Stomach (tissue), 8 donors: ENCODE measurements at regions not wholly inside any gene's neighbourhood (a gene's known extent, or its start where the extent isn't known, plus 50 kb on each side); places are given as distances from the start of the nearest gene placed in this dataset.

Source experiments
- DNase-seq, 2 donors: peaks; one replicate each; pipeline versions ENCODE4 v3.0.0 to v3.0.0-alpha.2; 2013 to 2019
- H3K27ac ChIP-seq, 5 donors: fragments of 200-600 bp in 4 of 5; sonication (generic) in 4 of 5; one replicate each; pipeline ENCODE4 v1.5.1; 2013 to 2019; ENCODE audit warnings: mild to moderate bottlenecking in 1 of 5, moderate library complexity in 1 of 5
- H3K27me3 ChIP-seq, 3 donors: fragments of 200-600 bp; sonication (generic); one replicate each; pipeline ENCODE4 v1.5.1; 2017 to 2019; ENCODE audit warnings: mixed run types in 1 of 3
- H3K36me3 ChIP-seq, 4 donors: fragments of 200-600 bp; sonication (generic); 1 replicate in 3 of 4; 2 replicates in 1 of 4; pipeline ENCODE4 v1.5.1; 2016 to 2019
- H3K4me1 ChIP-seq, 4 donors: fragments of 200-600 bp; sonication (generic); one replicate each; pipeline ENCODE4 v1.5.1; 2016 to 2019
- H3K4me3 ChIP-seq, 4 donors: fragments of 200-600 bp; sonication (generic) in 3 of 4; one replicate each; pipeline ENCODE4 v1.5.1; 2016 to 2019; ENCODE audit warnings: mild to moderate bottlenecking in 1 of 4
- H3K9me3 ChIP-seq, 4 donors: fragments of 200-600 bp; sonication (generic); one replicate each; pipeline ENCODE4 v1.5.1; 2016 to 2019
- EP300 ChIP-seq: sonication (generic); formaldehyde crosslinking; IDR thresholded peaks from one replicate; pipeline ENCODE4 v1.6.1; 2017; ENCODE audit warnings: antibody characterized with exemption
- POLR2A ChIP-seq, 4 donors: fragments of 450-650 bp; IDR thresholded peaks; one replicate each; pipeline ENCODE4 v1.6.1; 2016; ENCODE audit warnings: antibody characterized with exemption in 4 of 4, control low read depth in 2 of 4, mild to moderate bottlenecking in 1 of 4, moderate library complexity in 1 of 4
- POLR2AphosphoS5 ChIP-seq, 3 donors: sonication (generic); formaldehyde crosslinking; IDR thresholded peaks; one replicate each; pipeline ENCODE4 v1.6.1; 2016; ENCODE audit warnings: antibody characterized with exemption in 3 of 3
- WGBS, 5 donors: extraction: QIAGEN DNeasy Blood & Tissue Kit in 3 of 5; methylation state at CpG; one replicate each; pipeline versions ENCODE4 v1.1.5 to v1.1.7; 2013 to 2018; 5-methylcytosine and 5-hydroxymethylcytosine counted together
- intact Hi-C: fragments of 100-400 bp; cut with DNase I; formaldehyde crosslinking; loops from one replicate; pipeline ENCODE4 v1.15.1; 2023; ENCODE audit warnings: low total_unique reads
- TF ChIP-seq, protein P1 (sequence below), 7 experiments: fragments of 450-650 bp in 4 of 7; fragments of 200-600 bp in 3 of 7; sonication (generic) in 3 of 7; IDR thresholded peaks; one replicate each; pipeline ENCODE4 v1.5.1; 2016 to 2019; ENCODE audit warnings: antibody characterized with exemption in 7 of 7, control low read depth in 2 of 7, mild to moderate bottlenecking in 1 of 7
- donor health status: healthy with polysubstance abuse.
- donor health status: Bipolar disorder and iron deficiency.
- donor health status: healthy.

DNA sequence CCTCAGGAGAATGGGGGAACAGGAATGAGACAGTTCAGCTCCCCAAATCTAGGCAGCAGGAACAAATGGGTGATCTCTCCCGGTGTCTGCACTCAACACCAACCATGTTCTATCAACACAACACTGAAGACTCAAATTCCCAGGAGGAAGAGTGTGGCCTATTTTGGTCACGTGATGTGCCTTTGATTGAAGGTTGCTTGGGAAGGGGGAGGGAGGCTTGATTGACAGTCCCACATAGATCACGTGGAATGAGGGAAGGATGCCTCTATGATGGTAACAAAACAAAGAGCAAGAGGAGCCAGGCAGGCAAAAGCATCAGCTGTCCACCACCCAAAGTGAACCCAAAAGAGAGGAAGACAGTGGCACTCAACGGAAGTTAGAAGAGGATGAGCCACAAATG is 364.8 kb downstream of the KIF16B start:
- intact Hi-C loops: no loop called here
- Histone ChIP-seq H3K9me3 (no peaks in the 10 kb centered on the region), H3K36me3 (no peaks in the 10 kb centered on the region), H3K4me3 (no peak overlapping the region), H3K4me1 (no peaks in the 10 kb centered on the region), H3K27ac (no peak overlapping the region), H3K27me3 (no peaks in the 10 kb centered on the region)
- 82 to 93% (median 92%) methylated on average over 4 of the region's 4 CpGs for WGBS, 5 donors
- TF ChIP-seq POLR2AphosphoS5 (IDR thresholded peaks at IDR 0.05) (no peak), EP300 (no peak), POLR2A (IDR thresholded peaks at IDR 0.05) (no peak)
- TF ChIP-seq, protein P1, sequence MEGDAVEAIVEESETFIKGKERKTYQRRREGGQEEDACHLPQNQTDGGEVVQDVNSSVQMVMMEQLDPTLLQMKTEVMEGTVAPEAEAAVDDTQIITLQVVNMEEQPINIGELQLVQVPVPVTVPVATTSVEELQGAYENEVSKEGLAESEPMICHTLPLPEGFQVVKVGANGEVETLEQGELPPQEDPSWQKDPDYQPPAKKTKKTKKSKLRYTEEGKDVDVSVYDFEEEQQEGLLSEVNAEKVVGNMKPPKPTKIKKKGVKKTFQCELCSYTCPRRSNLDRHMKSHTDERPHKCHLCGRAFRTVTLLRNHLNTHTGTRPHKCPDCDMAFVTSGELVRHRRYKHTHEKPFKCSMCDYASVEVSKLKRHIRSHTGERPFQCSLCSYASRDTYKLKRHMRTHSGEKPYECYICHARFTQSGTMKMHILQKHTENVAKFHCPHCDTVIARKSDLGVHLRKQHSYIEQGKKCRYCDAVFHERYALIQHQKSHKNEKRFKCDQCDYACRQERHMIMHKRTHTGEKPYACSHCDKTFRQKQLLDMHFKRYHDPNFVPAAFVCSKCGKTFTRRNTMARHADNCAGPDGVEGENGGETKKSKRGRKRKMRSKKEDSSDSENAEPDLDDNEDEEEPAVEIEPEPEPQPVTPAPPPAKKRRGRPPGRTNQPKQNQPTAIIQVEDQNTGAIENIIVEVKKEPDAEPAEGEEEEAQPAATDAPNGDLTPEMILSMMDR (IDR thresholded peaks at IDR 0.05): no peak
- no peak for DNase-seq

DNA sequence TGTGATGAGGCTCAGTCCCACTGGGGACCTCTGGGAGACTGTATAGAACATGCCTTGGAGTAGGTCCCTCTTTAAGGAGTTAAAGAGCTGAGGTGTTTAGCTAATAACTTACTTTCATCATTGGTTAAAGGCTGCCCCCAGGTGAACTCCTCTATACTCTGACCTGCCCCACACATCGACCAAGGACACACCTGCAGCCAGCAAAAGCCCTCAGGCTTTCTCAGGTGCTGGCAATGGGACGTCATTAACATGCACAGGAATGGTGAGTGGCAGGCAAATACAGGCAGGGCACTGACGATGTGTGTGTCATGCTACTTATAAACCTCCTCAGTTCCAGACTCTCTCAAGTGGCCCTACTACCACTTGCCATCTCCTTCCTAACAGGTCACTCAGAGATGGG is 366.4 kb downstream of the KIF16B start:
- TF ChIP-seq, protein P1 (IDR thresholded peaks at IDR 0.05): no peak
- TF ChIP-seq EP300 (no peak), POLR2A (IDR thresholded peaks at IDR 0.05) (no peak), POLR2AphosphoS5 (IDR thresholded peaks at IDR 0.05) (no peak)
- no peaks in the 10 kb centered on the region for H3K27me3 ChIP-seq
- DNase-seq: no peak
- H3K4me1 ChIP-seq: no peaks in the 10 kb centered on the region
- no peaks in the 10 kb centered on the region for H3K36me3 ChIP-seq
- no peak overlapping the region for H3K27ac ChIP-seq
- intact Hi-C loops: no loop called here
- no peaks in the 10 kb centered on the region for H3K9me3 ChIP-seq
- H3K4me3 ChIP-seq: no peak overlapping the region
- 39 to 81% (median 45%) methylated on average over 3 of the region's 3 CpGs for WGBS, 5 donors

DNA sequence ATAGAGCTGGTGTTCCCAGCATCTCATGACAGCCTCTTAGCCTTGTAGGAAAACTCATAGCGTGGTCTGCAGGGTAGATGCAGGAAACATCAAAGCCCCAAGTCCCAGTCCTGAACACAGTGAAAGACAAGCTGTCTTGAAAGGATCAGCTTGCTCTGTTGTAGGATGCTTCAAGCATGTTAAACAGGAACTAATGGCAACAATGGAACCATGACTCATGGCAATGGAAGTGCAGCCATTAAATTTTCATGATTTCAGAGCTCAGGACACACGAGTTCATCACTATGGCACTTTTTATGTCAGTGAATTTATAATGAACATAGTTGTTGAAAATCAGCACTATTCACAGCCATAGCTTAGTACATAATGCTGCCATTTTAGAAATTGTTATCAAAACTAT is 367.7 kb downstream of the KIF16B start:
- WGBS, 5 donors: 60 to 87% (median 79%) methylated on average over 2 of the region's 2 CpGs
- no peaks in the 10 kb centered on the region for H3K9me3 ChIP-seq
- intact Hi-C loops: no loop called here
- H3K4me3 ChIP-seq: no peak overlapping the region
- H3K27me3 ChIP-seq: no peaks in the 10 kb centered on the region
- no peaks in the 10 kb centered on the region for H3K36me3 ChIP-seq
- no peak overlapping the region for H3K27ac ChIP-seq
- no peaks in the 10 kb centered on the region for H3K4me1 ChIP-seq
- TF ChIP-seq POLR2A (IDR thresholded peaks at IDR 0.05) (no peak), EP300 (no peak), POLR2AphosphoS5 (IDR thresholded peaks at IDR 0.05) (no peak)
- TF ChIP-seq, protein P1 (IDR thresholded peaks at IDR 0.05): no peak
- no peak for DNase-seq

DNA sequence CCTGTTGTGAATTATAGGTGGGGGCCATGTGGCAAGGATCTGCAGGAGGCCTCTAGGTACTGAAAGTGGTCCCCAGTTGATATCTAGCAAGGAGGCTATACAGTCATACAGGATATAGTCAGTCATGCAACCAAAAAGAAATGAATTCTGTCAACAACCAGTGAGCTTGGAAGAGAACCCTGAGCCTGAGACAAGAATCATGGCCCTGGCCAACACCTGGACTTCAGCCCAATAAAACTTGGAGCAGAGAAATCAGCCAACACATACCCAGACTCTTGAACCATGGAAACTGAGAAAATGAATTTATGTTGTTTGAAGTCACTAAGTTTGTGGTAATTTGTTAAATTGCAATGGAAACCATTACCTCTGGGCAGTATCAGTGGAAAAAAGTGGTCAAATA is 370.2 kb downstream of the KIF16B start:
- TF ChIP-seq POLR2A (IDR thresholded peaks at IDR 0.05): no peak
- TF ChIP-seq, protein P1 (IDR thresholded peaks at IDR 0.05): no peak
- TF ChIP-seq POLR2AphosphoS5 (IDR thresholded peaks at IDR 0.05): no peak
- no peak for TF ChIP-seq EP300
- Histone ChIP-seq H3K9me3 (no peaks in the 10 kb centered on the region), H3K36me3 (no peaks in the 10 kb centered on the region), H3K4me3 (no peak overlapping the region), H3K27ac (no peak overlapping the region), H3K27me3 (no peaks in the 10 kb centered on the region), H3K4me1 (no peaks in the 10 kb centered on the region)
- intact Hi-C loops: no loop called here
- DNase-seq: no peak
